ENCODE measurements at regions not wholly inside any gene's neighbourhood (a gene's known extent, or its start where the extent isn't known, plus 50 kb on each side); places are given as distances from the start of the nearest gene placed in this dataset.

DNA sequence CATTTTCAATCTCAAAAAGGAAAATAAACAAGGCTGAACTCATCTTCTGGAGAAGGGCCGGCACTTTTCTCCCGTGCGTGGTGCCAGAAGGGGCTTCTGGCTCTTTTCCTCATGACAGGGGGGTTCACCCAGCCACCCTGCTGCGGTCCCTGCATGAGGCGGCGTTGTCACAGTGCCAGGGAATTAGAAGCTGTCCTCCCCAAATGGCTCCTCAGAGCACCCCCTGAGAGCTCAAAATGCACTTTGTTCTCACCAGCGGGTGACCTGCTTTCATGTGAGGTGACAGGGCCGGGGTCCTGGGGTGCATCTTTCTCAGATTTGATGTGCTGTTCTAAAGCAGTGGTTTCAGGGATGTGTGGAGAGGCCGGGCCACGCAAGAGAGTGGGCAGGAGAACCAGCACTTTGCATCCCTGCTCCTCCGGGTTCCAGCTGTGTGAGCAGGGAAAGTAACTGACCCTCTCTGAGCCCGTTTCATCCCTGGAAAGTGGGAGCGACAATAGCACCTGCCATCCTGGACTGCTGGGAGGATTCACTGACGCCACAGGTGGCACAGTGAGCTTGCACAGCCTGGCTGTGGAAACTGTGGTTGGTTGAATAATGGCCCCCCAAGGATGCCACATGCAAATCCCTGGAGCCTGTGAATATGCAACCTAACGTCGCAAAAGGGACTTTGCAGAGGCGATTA, 94.0 kb downstream of the FOXL1 start:
- Histone ChIP-seq H3K4me3 (ENCODE audit: low read depth in 1 of 3, low read length in 3 of 3) (no peak overlapping the region), H3K27me3 (ENCODE audit: control insufficient read depth in 3 of 3, insufficient read depth in 3 of 3, low read length in 3 of 3) (peaks cover 0 to 20% (median 0%) of the 10 kb centered on the region in 3 donors), H3K36me3 (ENCODE audit: control insufficient read depth in 3 of 3, insufficient read depth in 2 of 3, low read depth in 1 of 3, low read length in 3 of 3) (no peaks in the 10 kb centered on the region), H3K9me3 (ENCODE audit: control insufficient read depth in 2 of 2, insufficient read depth in 1 of 2, low read depth in 1 of 2, low read length in 1 of 2) (peaks cover 0 to 6% of the 10 kb centered on the region in 2 donors), H3K4me1 (ENCODE audit: control insufficient read depth in 3 of 3, insufficient read depth in 2 of 3, low read depth in 1 of 3, low read length in 2 of 3) (no peaks in the 10 kb centered on the region), H3K27ac (ENCODE audit: low read depth in 1 of 3, low read length in 2 of 3) (no peak overlapping the region)
- no peak for DNase-seq
- WGBS, 3 donors, result 72 to 80% (median 76%) methylated on average over 17 of the region's 17 CpGs
- no peak for FAIRE-seq

DNA sequence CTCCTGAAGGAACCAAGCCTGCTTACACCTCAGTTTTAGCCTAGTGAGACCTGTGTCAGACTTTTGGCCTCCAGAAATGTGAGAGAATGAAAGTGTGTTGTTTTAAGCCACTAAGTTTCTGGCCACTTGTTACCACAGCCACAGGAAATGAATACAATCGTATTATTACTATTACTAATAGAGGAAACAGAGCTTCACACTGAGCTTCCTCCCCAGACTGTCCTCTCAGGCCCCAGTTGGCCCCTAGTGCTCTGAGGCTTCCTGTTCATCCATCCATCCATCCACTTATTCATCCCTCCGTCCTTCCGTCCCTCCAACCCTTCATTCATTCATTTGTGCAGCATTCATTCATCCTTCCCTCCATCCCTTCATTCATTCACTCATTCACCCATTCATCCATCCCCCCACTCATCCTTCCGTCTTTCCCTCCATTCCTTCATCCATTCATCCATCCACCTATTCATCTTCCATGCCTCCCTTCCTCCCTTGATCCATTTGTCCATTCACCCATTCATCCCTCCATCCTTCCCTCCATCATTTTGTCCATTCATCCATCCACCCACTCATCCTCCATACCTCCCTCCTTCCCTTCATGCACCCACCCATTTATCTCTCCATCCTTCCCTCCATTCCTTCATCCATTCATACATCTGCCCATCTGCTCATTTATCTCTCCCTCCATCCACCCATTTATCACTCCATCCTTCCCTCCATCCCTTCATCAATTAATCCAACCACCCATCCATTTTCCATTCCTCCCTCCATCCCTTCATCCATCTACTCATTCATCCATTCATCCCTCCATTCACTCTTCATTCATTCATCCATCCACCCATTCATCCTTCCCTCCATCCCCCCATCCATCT, 95.0 kb downstream of the FOXL1 start:
- Histone ChIP-seq H3K4me3 (ENCODE audit: low read depth in 1 of 3, low read length in 3 of 3) (no peak overlapping the region), H3K4me1 (ENCODE audit: control insufficient read depth in 3 of 3, insufficient read depth in 2 of 3, low read depth in 1 of 3, low read length in 2 of 3) (no peaks in the 10 kb centered on the region), H3K36me3 (ENCODE audit: control insufficient read depth in 3 of 3, insufficient read depth in 2 of 3, low read depth in 1 of 3, low read length in 3 of 3) (no peaks in the 10 kb centered on the region), H3K27me3 (ENCODE audit: control insufficient read depth in 3 of 3, insufficient read depth in 3 of 3, low read length in 3 of 3) (peaks cover 0 to 20% (median 0%) of the 10 kb centered on the region in 3 donors), H3K9me3 (ENCODE audit: control insufficient read depth in 2 of 2, insufficient read depth in 1 of 2, low read depth in 1 of 2, low read length in 1 of 2) (peaks cover 0 to 9% of the 10 kb centered on the region in 2 donors), H3K27ac (ENCODE audit: low read depth in 1 of 3, low read length in 2 of 3) (no peak overlapping the region)
- DNase-seq (no peak), FAIRE-seq (no peak)
- 83 to 88% (median 83%) methylated on average over 4 of the region's 4 CpGs for WGBS, 3 donors

DNA sequence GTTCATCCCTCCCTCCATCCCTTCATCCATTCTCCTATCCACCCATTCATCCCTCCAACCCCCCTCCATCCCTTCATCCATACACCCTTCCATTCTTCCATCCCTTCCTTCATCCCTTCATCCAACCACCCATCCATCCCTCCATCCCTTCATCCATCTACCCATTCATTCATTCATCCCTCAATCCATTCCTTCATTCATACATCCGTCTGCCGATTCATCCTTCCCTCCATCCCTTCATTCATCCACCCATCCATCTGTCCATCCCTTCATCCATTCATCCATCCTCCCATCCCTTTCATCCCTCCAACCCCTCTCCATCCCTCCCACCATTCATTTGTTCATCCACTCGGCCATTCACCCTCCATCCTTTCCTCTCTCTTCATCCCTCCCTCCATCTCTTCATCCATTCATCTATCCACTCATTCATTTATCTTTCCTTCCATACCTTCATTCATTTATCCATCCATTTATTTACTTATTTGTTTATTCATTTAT, 95.7 kb downstream of the FOXL1 start:
- DNase-seq (no peak), FAIRE-seq (no peak)
- WGBS, 3 donors, result 92 to 96% (median 92%) methylated on average over 3 of the region's 3 CpGs
- no peak overlapping the region for H3K27ac ChIP-seq (ENCODE audit: low read depth in 1 of 3, low read length in 2 of 3)
- H3K27me3 ChIP-seq (ENCODE audit: control insufficient read depth in 3 of 3, insufficient read depth in 3 of 3, low read length in 3 of 3), result peaks cover 0 to 20% (median 0%) of the 10 kb centered on the region in 3 donors
- H3K4me1 ChIP-seq (ENCODE audit: control insufficient read depth in 3 of 3, insufficient read depth in 2 of 3, low read depth in 1 of 3, low read length in 2 of 3), result no peaks in the 10 kb centered on the region
- H3K36me3 ChIP-seq (ENCODE audit: control insufficient read depth in 3 of 3, insufficient read depth in 2 of 3, low read depth in 1 of 3, low read length in 3 of 3), result no peaks in the 10 kb centered on the region
- H3K4me3 ChIP-seq (ENCODE audit: low read depth in 1 of 3, low read length in 3 of 3), result no peak overlapping the region
- peaks cover 0 to 9% of the 10 kb centered on the region in 2 donors for H3K9me3 ChIP-seq (ENCODE audit: control insufficient read depth in 2 of 2, insufficient read depth in 1 of 2, low read depth in 1 of 2, low read length in 1 of 2)

DNA sequence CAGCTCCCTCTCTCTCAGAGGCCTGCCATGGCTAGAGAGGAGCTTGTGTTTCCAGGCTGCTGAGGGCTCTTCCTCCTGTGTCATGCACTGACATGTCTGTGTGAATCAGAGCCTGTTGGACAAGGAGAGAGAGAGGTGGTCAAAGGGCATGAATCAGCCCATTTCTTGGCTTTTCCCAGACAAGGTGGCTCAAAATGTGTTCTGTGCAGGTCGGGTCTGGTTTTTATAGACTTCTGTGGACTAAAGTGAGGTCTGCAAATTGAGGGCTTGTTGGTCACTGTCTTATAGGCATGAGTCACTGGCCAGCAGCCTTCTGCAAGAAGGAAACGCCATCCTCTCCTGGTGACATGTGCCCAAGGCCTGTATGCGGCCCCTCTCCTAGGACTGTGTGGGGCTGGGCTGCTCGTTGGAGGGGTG, 97.9 kb downstream of the FOXL1 start:
- no peak overlapping the region for H3K27ac ChIP-seq (ENCODE audit: low read depth in 1 of 3, low read length in 2 of 3)
- H3K9me3 ChIP-seq (ENCODE audit: control insufficient read depth in 2 of 2, insufficient read depth in 1 of 2, low read depth in 1 of 2, low read length in 1 of 2), result peaks cover 0 to 9% of the 10 kb centered on the region in 2 donors
- DNase-seq (no peak), FAIRE-seq (no peak)
- H3K36me3 ChIP-seq (ENCODE audit: control insufficient read depth in 3 of 3, insufficient read depth in 2 of 3, low read depth in 1 of 3, low read length in 3 of 3), result no peaks in the 10 kb centered on the region
- 56 to 82% (median 64%) methylated on average over 4 of the region's 4 CpGs for WGBS, 3 donors
- H3K4me3 ChIP-seq (ENCODE audit: low read depth in 1 of 3, low read length in 3 of 3), result no peak overlapping the region
- peaks cover 0 to 13% (median 0%) of the 10 kb centered on the region in 3 donors for H3K27me3 ChIP-seq (ENCODE audit: control insufficient read depth in 3 of 3, insufficient read depth in 3 of 3, low read length in 3 of 3)
- no peaks in the 10 kb centered on the region for H3K4me1 ChIP-seq (ENCODE audit: control insufficient read depth in 3 of 3, insufficient read depth in 2 of 3, low read depth in 1 of 3, low read length in 2 of 3)

DNA sequence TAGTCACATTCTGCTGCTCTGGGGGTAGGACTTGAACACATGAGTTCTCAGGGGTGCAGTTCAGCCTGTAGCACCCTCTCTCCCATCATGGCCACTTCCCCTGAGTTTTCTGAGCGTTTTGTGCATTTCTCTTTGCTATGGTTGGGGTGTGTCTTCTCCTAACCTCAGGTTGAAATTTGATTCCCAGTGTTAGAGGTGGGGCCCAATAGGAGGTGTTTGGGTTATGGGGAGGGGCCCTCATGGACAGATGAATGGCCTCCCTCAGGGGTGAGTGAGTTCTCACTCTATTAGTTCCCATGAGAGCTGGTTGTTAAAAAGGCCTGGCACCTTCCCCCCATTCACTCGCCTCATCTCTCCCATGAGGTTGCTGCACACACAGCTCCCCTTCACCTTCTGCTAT, 101.1 kb downstream of the FOXL1 start:
- Histone ChIP-seq H3K27ac (ENCODE audit: low read depth in 1 of 3, low read length in 2 of 3) (no peak overlapping the region), H3K36me3 (ENCODE audit: control insufficient read depth in 3 of 3, insufficient read depth in 2 of 3, low read depth in 1 of 3, low read length in 3 of 3) (no peaks in the 10 kb centered on the region), H3K4me3 (ENCODE audit: low read depth in 1 of 3, low read length in 3 of 3) (no peak overlapping the region), H3K9me3 (ENCODE audit: control insufficient read depth in 2 of 2, insufficient read depth in 1 of 2, low read depth in 1 of 2, low read length in 1 of 2) (peaks cover 0 to 3% of the 10 kb centered on the region in 2 donors), H3K27me3 (ENCODE audit: control insufficient read depth in 3 of 3, insufficient read depth in 3 of 3, low read length in 3 of 3) (peaks cover 0 to 4% (median 3%) of the 10 kb centered on the region in 3 donors), H3K4me1 (ENCODE audit: control insufficient read depth in 3 of 3, insufficient read depth in 2 of 3, low read depth in 1 of 3, low read length in 2 of 3) (no peaks in the 10 kb centered on the region)
- WGBS, 3 donors, result 57 to 73% (median 66%) methylated on average over 2 of the region's 2 CpGs
- FAIRE-seq (no peak), DNase-seq (no peak)

DNA sequence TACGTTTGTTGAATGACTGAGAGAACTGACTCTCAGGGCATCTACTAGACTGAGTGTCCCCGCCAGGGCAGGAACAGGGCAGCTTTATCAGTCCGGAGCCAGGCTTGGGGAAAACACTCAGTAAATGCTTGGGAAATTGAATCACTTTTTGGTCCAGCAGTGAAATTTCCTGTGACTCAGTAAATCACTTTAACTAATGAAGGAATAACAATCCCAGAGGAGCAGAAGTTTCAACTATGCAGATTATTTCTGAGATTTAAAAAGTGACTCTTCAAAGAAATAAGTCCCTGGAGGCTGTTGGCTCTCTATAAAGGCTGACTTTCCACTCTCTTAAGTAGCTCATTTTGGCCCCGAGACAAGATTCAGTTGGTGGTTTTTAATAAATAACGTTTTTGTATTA, 101.8 kb downstream of the FOXL1 start:
- FAIRE-seq (no peak), DNase-seq (no peak)
- H3K9me3 ChIP-seq (ENCODE audit: control insufficient read depth in 2 of 2, insufficient read depth in 1 of 2, low read depth in 1 of 2, low read length in 1 of 2), result peaks cover 0 to 3% of the 10 kb centered on the region in 2 donors
- 36 to 60% (median 50%) methylated on average over 5 of the region's 5 CpGs for WGBS, 3 donors
- H3K4me1 ChIP-seq (ENCODE audit: control insufficient read depth in 3 of 3, insufficient read depth in 2 of 3, low read depth in 1 of 3, low read length in 2 of 3), result no peaks in the 10 kb centered on the region
- no peak overlapping the region for H3K27ac ChIP-seq (ENCODE audit: low read depth in 1 of 3, low read length in 2 of 3)
- no peaks in the 10 kb centered on the region for H3K36me3 ChIP-seq (ENCODE audit: control insufficient read depth in 3 of 3, insufficient read depth in 2 of 3, low read depth in 1 of 3, low read length in 3 of 3)
- no peak overlapping the region for H3K4me3 ChIP-seq (ENCODE audit: low read depth in 1 of 3, low read length in 3 of 3)
- peaks cover 0 to 3% (median 3%) of the 10 kb centered on the region in 3 donors for H3K27me3 ChIP-seq (ENCODE audit: control insufficient read depth in 3 of 3, insufficient read depth in 3 of 3, low read length in 3 of 3)

DNA sequence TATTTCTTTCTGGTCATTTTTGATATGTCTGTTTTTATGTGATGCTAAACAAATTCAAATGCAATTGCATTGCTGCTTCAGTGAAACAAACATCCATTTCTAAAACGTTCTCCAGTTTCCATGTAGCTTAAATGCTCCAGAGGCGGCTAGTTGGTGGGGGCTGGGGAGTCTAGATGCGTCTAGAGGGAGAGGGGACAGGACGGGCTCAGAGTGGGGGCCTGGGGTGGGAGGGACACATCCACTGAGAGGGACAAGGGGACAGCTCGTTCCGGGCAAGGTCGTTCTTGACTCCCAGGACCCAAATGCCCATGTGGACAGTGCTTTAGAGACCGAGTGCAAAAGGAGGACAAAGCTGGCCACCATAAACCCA, 102.3 kb downstream of the FOXL1 start:
- no peaks in the 10 kb centered on the region for H3K4me1 ChIP-seq (ENCODE audit: control insufficient read depth in 3 of 3, insufficient read depth in 2 of 3, low read depth in 1 of 3, low read length in 2 of 3)
- 60 to 67% (median 61%) methylated on average over 8 of the region's 8 CpGs for WGBS, 3 donors
- H3K9me3 ChIP-seq (ENCODE audit: control insufficient read depth in 2 of 2, insufficient read depth in 1 of 2, low read depth in 1 of 2, low read length in 1 of 2), result peaks cover 0 to 3% of the 10 kb centered on the region in 2 donors
- DNase-seq (no peak), FAIRE-seq (no peak)
- H3K27me3 ChIP-seq (ENCODE audit: control insufficient read depth in 3 of 3, insufficient read depth in 3 of 3, low read length in 3 of 3), result peaks cover 0 to 3% (median 3%) of the 10 kb centered on the region in 3 donors
- no peaks in the 10 kb centered on the region for H3K36me3 ChIP-seq (ENCODE audit: control insufficient read depth in 3 of 3, insufficient read depth in 2 of 3, low read depth in 1 of 3, low read length in 3 of 3)
- no peak overlapping the region for H3K4me3 ChIP-seq (ENCODE audit: low read depth in 1 of 3, low read length in 3 of 3)
- H3K27ac ChIP-seq (ENCODE audit: low read depth in 1 of 3, low read length in 2 of 3), result no peak overlapping the region

DNA sequence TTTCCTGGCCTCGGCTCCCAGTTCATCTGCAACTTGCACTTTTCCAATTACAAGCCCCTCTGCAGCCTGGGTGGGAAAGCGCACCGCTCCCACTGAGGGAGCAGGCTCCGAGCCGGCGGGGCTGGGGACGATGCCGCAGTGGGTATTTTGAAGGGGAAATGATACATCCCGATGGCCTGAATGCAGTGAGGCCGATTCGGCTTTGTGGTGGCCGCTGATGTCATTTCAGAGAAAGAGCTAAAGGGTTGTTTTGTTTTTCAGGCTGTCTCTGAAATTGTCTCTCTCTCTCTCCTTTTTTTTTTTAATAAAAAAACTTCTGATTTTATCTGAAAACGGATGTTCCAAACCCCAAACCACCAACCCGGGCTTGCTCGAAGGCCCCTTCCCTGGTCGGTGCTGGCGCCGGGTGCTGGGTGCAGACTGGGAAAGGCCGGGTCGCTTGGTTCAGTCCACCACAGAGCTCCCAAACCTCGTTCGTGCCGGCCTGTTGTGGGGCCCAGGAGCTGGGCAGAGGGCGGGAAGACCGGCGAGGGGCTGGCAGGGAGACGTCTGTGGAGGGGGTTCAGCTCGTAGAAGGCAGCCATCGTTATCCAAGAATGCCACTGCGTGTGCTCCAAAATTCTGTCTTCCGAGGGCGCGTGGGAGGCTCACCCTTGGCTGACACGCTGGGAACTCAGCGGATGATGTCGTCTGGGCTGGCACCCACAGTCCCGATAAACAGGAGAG, 102.8 kb downstream of the FOXL1 start:
- Histone ChIP-seq H3K4me1 (ENCODE audit: control insufficient read depth in 3 of 3, insufficient read depth in 2 of 3, low read depth in 1 of 3, low read length in 2 of 3) (no peaks in the 10 kb centered on the region), H3K27ac (ENCODE audit: low read depth in 1 of 3, low read length in 2 of 3) (no peak overlapping the region), H3K9me3 (ENCODE audit: control insufficient read depth in 2 of 2, insufficient read depth in 1 of 2, low read depth in 1 of 2, low read length in 1 of 2) (peaks cover 0 to 3% of the 10 kb centered on the region in 2 donors), H3K27me3 (ENCODE audit: control insufficient read depth in 3 of 3, insufficient read depth in 3 of 3, low read length in 3 of 3) (peaks cover 0 to 3% (median 3%) of the 10 kb centered on the region in 3 donors), H3K36me3 (ENCODE audit: control insufficient read depth in 3 of 3, insufficient read depth in 2 of 3, low read depth in 1 of 3, low read length in 3 of 3) (no peaks in the 10 kb centered on the region), H3K4me3 (ENCODE audit: low read depth in 1 of 3, low read length in 3 of 3) (no peak overlapping the region)
- 81 to 88% (median 84%) methylated on average over 37 of the region's 37 CpGs for WGBS, 3 donors
- DNase-seq (no peak), FAIRE-seq (no peak)

Measured in small intestine (tissue), 7 donors.